ENCODE measurements at regions not wholly inside any gene's neighbourhood (a gene's known extent, or its start where the extent isn't known, plus 50 kb on each side); places are given as distances from the start of the nearest gene placed in this dataset.

- no peak for DNase-seq (ENCODE audit: extremely low spot score)
- TF ChIP-seq LEF1 (IDR thresholded peaks at IDR 0.05; ENCODE audit: borderline replicate concordance): no peak
- TF ChIP-seq HDGF (IDR thresholded peaks at IDR 0.05; ENCODE audit: borderline replicate concordance): no peak
- TF ChIP-seq FOXA1 (IDR thresholded peaks at IDR 0.05): no peak
- no peak for TF ChIP-seq L3MBTL2 (conservative IDR thresholded peaks at IDR 0.05)
- TF ChIP-seq FOXK2 (IDR thresholded peaks at IDR 0.05): no peak
- TF ChIP-seq SP1 (IDR thresholded peaks at IDR 0.05): no peak
- no peak for TF ChIP-seq ARNT (IDR thresholded peaks at IDR 0.05)
- ChIA-PET CTCF (no interaction called here), POLR2A (no interaction called here)
Observed at GRCh38 chr4:43778187-43778915, 670.3 kb downstream of the KCTD8 start.

GRCh38 chr4:43781125-43781524, 667.5 kb downstream of the KCTD8 start:
- TF ChIP-seq HDGF (IDR thresholded peaks at IDR 0.05; ENCODE audit: borderline replicate concordance): no peak
- no peak for TF ChIP-seq LEF1 (IDR thresholded peaks at IDR 0.05; ENCODE audit: borderline replicate concordance)
- no peak for TF ChIP-seq FOXK2 (IDR thresholded peaks at IDR 0.05)
- no peak for TF ChIP-seq PKNOX1 (IDR thresholded peaks at IDR 0.05)
- TF ChIP-seq TARDBP (IDR thresholded peaks at IDR 0.05): no peak
- no peak for TF ChIP-seq ARNT (IDR thresholded peaks at IDR 0.05)
- TF ChIP-seq FOXM1 (IDR thresholded peaks at IDR 0.05; ENCODE audit: borderline replicate concordance): no peak
- TF ChIP-seq ELF4 (IDR thresholded peaks at IDR 0.05): no peak
- no peak for TF ChIP-seq SUZ12 (IDR thresholded peaks at IDR 0.05)
- TF ChIP-seq CTBP1 (IDR thresholded peaks at IDR 0.05; ENCODE audit: borderline replicate concordance): no peak
- no peak for TF ChIP-seq BHLHE40 (IDR thresholded peaks at IDR 0.05; ENCODE audit: borderline replicate concordance)
- TF ChIP-seq SP1 (IDR thresholded peaks at IDR 0.05): no peak

GRCh38 chr4:43782391-43782790, 666.2 kb downstream of the KCTD8 start:
- ChIA-PET CTCF (interaction anchor here (0.7 kb wide), 1 partner anchor 248 kb away, joined by 3 read pairs; no protein-coding TSS in a partner anchor), POLR2A (no interaction called here)

More at GRCh38 chr4:43781125-43781524, 667.5 kb downstream of the KCTD8 start:
- DNase-seq (ENCODE audit: extremely low spot score): no peak
- ChIA-PET CTCF (no interaction called here), POLR2A (no interaction called here)

GRCh38 chr4:43816116-43816515, 632.5 kb downstream of the KCTD8 start:
- ChIA-PET POLR2A (no interaction called here), CTCF (no interaction called here)
- no peak for DNase-seq (ENCODE audit: extremely low spot score)
- TF ChIP-seq TARDBP (IDR thresholded peaks at IDR 0.05) (no peak), ZNF384 (IDR thresholded peaks at IDR 0.05) (no peak), SP1 (IDR thresholded peaks at IDR 0.05) (no peak), SUZ12 (IDR thresholded peaks at IDR 0.05) (no peak), PKNOX1 (IDR thresholded peaks at IDR 0.05) (no peak), FOXK2 (IDR thresholded peaks at IDR 0.05) (no peak), BHLHE40 (IDR thresholded peaks at IDR 0.05; ENCODE audit: borderline replicate concordance) (no peak), HDGF (IDR thresholded peaks at IDR 0.05; ENCODE audit: borderline replicate concordance) (no peak), ARNT (IDR thresholded peaks at IDR 0.05) (no peak), FOXM1 (IDR thresholded peaks at IDR 0.05; ENCODE audit: borderline replicate concordance) (no peak), ELF4 (IDR thresholded peaks at IDR 0.05) (no peak), CTBP1 (IDR thresholded peaks at IDR 0.05; ENCODE audit: borderline replicate concordance) (no peak), FOXA1 (IDR thresholded peaks at IDR 0.05) (no peak), L3MBTL2 (conservative IDR thresholded peaks at IDR 0.05) (no peak), LEF1 (IDR thresholded peaks at IDR 0.05; ENCODE audit: borderline replicate concordance) (no peak), NFRKB (IDR thresholded peaks at IDR 0.05) (no peak)

More at GRCh38 chr4:43782391-43782790, 666.2 kb downstream of the KCTD8 start:
- DNase-seq (ENCODE audit: extremely low spot score): no peak
- TF ChIP-seq FOXK2 (IDR thresholded peaks at IDR 0.05) (no peak), CTBP1 (IDR thresholded peaks at IDR 0.05; ENCODE audit: borderline replicate concordance) (no peak), ARNT (IDR thresholded peaks at IDR 0.05) (no peak), ZNF384 (IDR thresholded peaks at IDR 0.05) (no peak), SP1 (IDR thresholded peaks at IDR 0.05) (no peak), ELF4 (IDR thresholded peaks at IDR 0.05) (no peak), NFRKB (IDR thresholded peaks at IDR 0.05) (no peak), LEF1 (IDR thresholded peaks at IDR 0.05; ENCODE audit: borderline replicate concordance) (no peak), BHLHE40 (IDR thresholded peaks at IDR 0.05; ENCODE audit: borderline replicate concordance) (no peak), FOXA1 (IDR thresholded peaks at IDR 0.05) (no peak), FOXM1 (IDR thresholded peaks at IDR 0.05; ENCODE audit: borderline replicate concordance) (no peak)

GRCh38 chr4:43822621-43823020, 626.0 kb downstream of the KCTD8 start:
- CTCF ChIA-PET: no interaction called here
- POLR2A ChIA-PET: no interaction called here
- TF ChIP-seq FOXA1 (IDR thresholded peaks at IDR 0.05) (no peak), FOXM1 (IDR thresholded peaks at IDR 0.05; ENCODE audit: borderline replicate concordance) (no peak), LEF1 (IDR thresholded peaks at IDR 0.05; ENCODE audit: borderline replicate concordance) (no peak), ELF4 (IDR thresholded peaks at IDR 0.05) (no peak), CTBP1 (IDR thresholded peaks at IDR 0.05; ENCODE audit: borderline replicate concordance) (no peak), HDGF (IDR thresholded peaks at IDR 0.05; ENCODE audit: borderline replicate concordance) (no peak), ZNF384 (IDR thresholded peaks at IDR 0.05) (no peak), NFRKB (IDR thresholded peaks at IDR 0.05) (no peak), SUZ12 (IDR thresholded peaks at IDR 0.05) (no peak), BHLHE40 (IDR thresholded peaks at IDR 0.05; ENCODE audit: borderline replicate concordance) (no peak)
- no peak for DNase-seq (ENCODE audit: extremely low spot score)

- DNase-seq (ENCODE audit: extremely low spot score): no peak
- CTCF ChIA-PET: no interaction called here
- POLR2A ChIA-PET: no interaction called here
- no peak for TF ChIP-seq TARDBP (IDR thresholded peaks at IDR 0.05)
- TF ChIP-seq L3MBTL2 (conservative IDR thresholded peaks at IDR 0.05): no peak
- no peak for TF ChIP-seq SP1 (IDR thresholded peaks at IDR 0.05)
- TF ChIP-seq ARNT (IDR thresholded peaks at IDR 0.05): no peak
- TF ChIP-seq SUZ12 (IDR thresholded peaks at IDR 0.05): no peak
- TF ChIP-seq NFRKB (IDR thresholded peaks at IDR 0.05): no peak
- no peak for TF ChIP-seq HDGF (IDR thresholded peaks at IDR 0.05; ENCODE audit: borderline replicate concordance)
- TF ChIP-seq BHLHE40 (IDR thresholded peaks at IDR 0.05; ENCODE audit: borderline replicate concordance): no peak
- TF ChIP-seq FOXM1 (IDR thresholded peaks at IDR 0.05; ENCODE audit: borderline replicate concordance): no peak
- no peak for TF ChIP-seq LEF1 (IDR thresholded peaks at IDR 0.05; ENCODE audit: borderline replicate concordance)
- TF ChIP-seq ELF4 (IDR thresholded peaks at IDR 0.05): no peak
- TF ChIP-seq PKNOX1 (IDR thresholded peaks at IDR 0.05): no peak
- no peak for TF ChIP-seq CTBP1 (IDR thresholded peaks at IDR 0.05; ENCODE audit: borderline replicate concordance)
- TF ChIP-seq FOXK2 (IDR thresholded peaks at IDR 0.05): no peak
- no peak for TF ChIP-seq FOXA1 (IDR thresholded peaks at IDR 0.05)
- no peak for TF ChIP-seq ZNF384 (IDR thresholded peaks at IDR 0.05)
Observed at GRCh38 chr4:43835869-43836268, 612.7 kb downstream of the KCTD8 start.

All from HEK293T (cell line).